Glomerular visceral epithelial cell (primary cell): ENCODE measurements at regions not wholly inside any gene's neighbourhood (a gene's known extent, or its start where the extent isn't known, plus 50 kb on each side); places are given as distances from the start of the nearest gene placed in this dataset.

Experiments used
- DNase-seq: peaks from one replicate; pipeline ENCODE4 v3.0.0-alpha.2; 2016; ENCODE audit errors: extremely low spot score

DNA sequence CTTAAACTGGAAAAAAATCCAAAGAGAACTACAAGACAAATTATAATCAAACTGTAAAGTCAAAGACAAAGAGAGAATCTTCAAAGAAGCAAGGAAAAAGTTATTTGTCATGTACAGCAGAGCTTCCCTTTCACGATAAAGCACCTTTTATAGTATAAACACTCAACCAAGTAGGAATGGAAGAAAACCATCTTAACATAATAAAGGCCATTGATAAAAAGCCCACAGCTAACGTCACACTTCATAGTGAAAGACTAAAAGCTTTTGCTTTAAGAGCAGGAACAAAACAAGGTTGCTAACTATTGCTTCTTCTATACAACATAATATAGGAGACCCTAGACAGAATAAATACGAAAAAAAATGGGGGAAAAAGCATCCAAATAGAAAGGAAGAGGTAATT is 595.7 kb upstream of the POU3F4 start:
- no peak for DNase-seq

DNA sequence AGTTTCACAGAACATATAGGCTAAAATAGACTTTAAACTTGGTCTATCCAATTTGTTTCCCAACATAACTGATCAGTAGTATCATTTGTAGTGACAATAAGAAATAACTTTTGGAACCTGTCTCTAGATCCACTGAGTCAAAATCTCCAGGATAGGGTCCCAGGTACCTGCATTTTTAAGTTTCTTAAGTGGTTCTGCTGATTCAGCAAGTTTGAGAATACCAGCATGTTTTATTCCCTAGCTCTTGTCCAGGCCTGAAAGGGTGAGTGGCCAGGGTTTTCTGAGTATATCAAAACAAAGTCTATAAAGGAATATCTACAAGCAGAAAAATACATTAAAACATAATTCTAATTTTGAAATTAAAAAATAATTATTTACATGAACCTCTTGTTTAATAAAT is 573.1 kb upstream of the POU3F4 start:
- DNase-seq, result no peak

DNA sequence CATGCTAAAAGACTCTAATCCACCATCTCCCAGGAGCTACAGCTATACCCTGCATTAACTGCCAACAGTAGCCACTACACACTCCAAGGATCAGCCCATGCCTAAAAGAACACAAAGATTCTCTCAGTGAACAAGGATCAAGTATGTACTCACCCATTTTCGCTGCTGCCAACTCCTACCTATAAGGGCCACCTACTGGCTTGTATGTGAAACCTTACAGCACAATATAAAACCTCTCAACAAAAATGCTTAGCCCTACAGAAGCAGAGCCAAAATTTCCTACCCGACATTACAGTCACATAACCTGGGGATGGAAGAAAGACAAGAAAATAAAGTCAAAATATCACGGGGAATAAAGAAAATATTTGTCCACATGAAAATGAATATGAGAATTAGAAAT is 562.8 kb upstream of the POU3F4 start:
- DNase-seq, result no peak

DNA sequence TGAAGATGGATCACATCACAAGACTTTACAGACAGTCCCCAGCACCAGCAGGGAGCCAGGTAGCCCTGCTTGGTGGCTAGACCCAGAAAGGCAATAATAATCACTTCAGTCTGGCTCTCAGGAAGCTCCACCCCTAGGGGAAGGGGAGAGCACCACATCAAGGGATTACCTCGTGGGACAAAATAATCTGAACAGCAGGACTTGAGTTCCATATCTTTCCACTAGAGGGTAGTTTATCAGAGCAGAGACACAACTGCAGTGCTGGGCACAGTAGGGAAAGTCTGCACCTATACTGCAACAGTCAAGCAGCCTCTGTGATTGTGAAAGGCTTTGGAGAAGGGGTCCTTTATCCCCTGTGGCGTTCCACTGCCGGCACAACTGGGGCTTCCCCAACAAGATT is 547.0 kb upstream of the POU3F4 start:
- DNase-seq, result no peak

GRCh38 chrX:82973646-82974045 is 534.4 kb upstream of the POU3F4 start:
- no peak for DNase-seq

DNA sequence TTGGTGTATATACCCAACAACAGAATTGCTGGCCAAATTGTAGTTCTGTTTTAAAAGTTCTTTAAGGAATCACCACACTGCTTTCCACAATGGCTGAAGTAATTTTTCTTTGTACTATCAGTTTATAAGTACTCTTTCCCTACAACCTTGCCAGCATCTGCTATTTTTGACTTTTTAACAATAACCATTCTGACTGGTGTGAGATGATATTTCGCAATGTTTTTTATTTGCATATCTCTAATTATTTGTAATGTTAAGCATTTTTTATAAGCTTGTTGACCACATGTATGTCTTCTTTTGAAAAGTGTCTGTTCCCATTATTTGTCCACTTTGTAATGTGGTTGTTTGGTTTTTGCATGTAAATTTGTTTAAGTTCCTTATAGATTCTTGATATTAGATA is 509.9 kb upstream of the POU3F4 start:
- no peak for DNase-seq

GRCh38 chrX:83004012-83004411 is 504.1 kb upstream of the POU3F4 start:
- DNase-seq, result no peak

DNA sequence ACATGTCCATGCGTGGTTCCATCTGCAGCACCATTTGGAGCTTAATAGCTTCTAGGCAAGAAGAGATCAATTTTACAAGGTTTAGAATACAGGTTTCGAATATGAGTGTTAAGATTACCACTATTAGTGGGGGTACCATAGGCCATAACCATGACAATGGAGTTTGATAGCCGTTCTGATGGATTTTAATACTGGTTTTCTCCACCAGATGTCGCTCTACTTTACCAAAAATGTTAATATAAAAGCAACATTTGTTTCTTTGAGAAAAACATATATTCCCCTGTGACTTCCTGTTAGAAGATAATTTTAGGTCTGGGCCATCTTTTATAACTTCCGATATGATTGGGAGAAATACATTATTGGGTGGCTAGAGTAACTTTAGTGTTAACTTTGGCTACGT is 499.7 kb upstream of the POU3F4 start:
- peak; percentile 0 for DNase-seq

DNA sequence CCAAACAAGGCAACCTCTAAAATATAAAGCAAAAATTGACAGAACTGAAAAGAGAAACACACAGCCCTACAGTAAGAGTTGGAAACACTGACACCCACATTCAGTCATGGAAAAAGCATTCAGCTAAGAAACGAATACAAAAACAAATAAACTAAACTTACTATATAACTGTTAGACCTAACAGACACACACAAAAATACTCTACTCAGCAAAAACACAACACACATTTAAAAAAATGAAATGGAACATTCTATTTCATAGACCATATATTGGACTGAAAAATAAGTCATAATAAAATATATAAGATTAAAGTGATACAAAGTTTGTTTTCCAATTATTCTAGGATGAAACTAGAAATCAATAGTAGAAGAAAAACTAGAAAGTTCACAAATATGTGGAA is 488.8 kb upstream of the POU3F4 start:
- no peak for DNase-seq

GRCh38 chrX:83022020-83022419 is 486.1 kb upstream of the POU3F4 start:
- DNase-seq, result peak; percentile 77
